ENCODE measurements at regions not wholly inside any gene's neighbourhood (a gene's known extent, or its start where the extent isn't known, plus 50 kb on each side); places are given as distances from the start of the nearest gene placed in this dataset.

GRCh38 chr7:15012135-15012534, 109.6 kb upstream of the DGKB start:
- no peak for DNase-seq (ENCODE audit: low read depth, low spot score)
- CTCF ChIA-PET = interaction anchor here (1.4 kb wide), 1 partner anchor 294 kb away, joined by 3 read pairs; no protein-coding TSS in a partner anchor
- no peak overlapping the region for H3K27ac ChIP-seq (ENCODE audit: low read depth, low read length)
- no peaks in the 10 kb centered on the region for H3K27me3 ChIP-seq (ENCODE audit: control insufficient read depth, insufficient read depth, low read length)
- no peak overlapping the region for H3K4me3 ChIP-seq (ENCODE audit: low read depth, low read length)
- TF ChIP-seq CTCF (IDR thresholded peaks at IDR 0.05; ENCODE audit: low read depth, low read length) = no peak
- POLR2A ChIA-PET = no interaction called here
- no peaks in the 10 kb centered on the region for H3K9me3 ChIP-seq (ENCODE audit: control insufficient read depth, insufficient read depth, low read length)

- H3K27ac ChIP-seq (ENCODE audit: low read depth, low read length) = no peak overlapping the region
- no peak overlapping the region for H3K4me3 ChIP-seq (ENCODE audit: low read depth, low read length)
- H3K9me3 ChIP-seq (ENCODE audit: control insufficient read depth, insufficient read depth, low read length) = no peaks in the 10 kb centered on the region
- no peak for TF ChIP-seq CTCF (IDR thresholded peaks at IDR 0.05; ENCODE audit: low read depth, low read length)
- DNase-seq (ENCODE audit: low read depth, low spot score) = no peak
- POLR2A ChIA-PET = no interaction called here
- H3K27me3 ChIP-seq (ENCODE audit: control insufficient read depth, insufficient read depth, low read length) = no peaks in the 10 kb centered on the region
- CTCF ChIA-PET = interaction anchor here (1.4 kb wide), 1 partner anchor 293 kb away, joined by 3 read pairs; no protein-coding TSS in a partner anchor
Observed at GRCh38 chr7:15011289-15011688, 108.7 kb upstream of the DGKB start.

GRCh38 chr7:15007507-15007906, 105.0 kb upstream of the DGKB start:
- Histone ChIP-seq H3K27ac (ENCODE audit: low read depth, low read length) (no peak overlapping the region), H3K27me3 (ENCODE audit: control insufficient read depth, insufficient read depth, low read length) (no peaks in the 10 kb centered on the region), H3K9me3 (ENCODE audit: control insufficient read depth, insufficient read depth, low read length) (no peaks in the 10 kb centered on the region), H3K4me3 (ENCODE audit: low read depth, low read length) (no peak overlapping the region)
- ChIA-PET CTCF (interaction anchor here (0.5 to 4.6 kb wide), 8 partner anchors 8 to 316 kb away, joined by 3 to 46 read pairs (median 3); no protein-coding TSS in a partner anchor), POLR2A (no interaction called here)
- TF ChIP-seq CTCF (IDR thresholded peaks at IDR 0.05; ENCODE audit: low read depth, low read length) = peak; percentile 46
- no peak for DNase-seq (ENCODE audit: low read depth, low spot score)

- no peak for TF ChIP-seq CTCF (IDR thresholded peaks at IDR 0.05; ENCODE audit: low read depth, low read length)
- CTCF ChIA-PET = interaction anchor here (0.6 to 4.6 kb wide), 5 partner anchors 10 to 314 kb away, joined by 3 to 46 read pairs (median 5); no protein-coding TSS in a partner anchor
- Histone ChIP-seq H3K4me3 (ENCODE audit: low read depth, low read length) (no peak overlapping the region), H3K27me3 (ENCODE audit: control insufficient read depth, insufficient read depth, low read length) (no peaks in the 10 kb centered on the region), H3K27ac (ENCODE audit: low read depth, low read length) (no peak overlapping the region), H3K9me3 (ENCODE audit: control insufficient read depth, insufficient read depth, low read length) (no peaks in the 10 kb centered on the region)
- no peak for DNase-seq (ENCODE audit: low read depth, low spot score)
- POLR2A ChIA-PET = interaction anchor here (0.6 kb wide), 1 partner anchor 274 kb away, joined by 3 read pairs; no protein-coding TSS in a partner anchor
Observed at GRCh38 chr7:15005672-15006071, 103.1 kb upstream of the DGKB start.

- Histone ChIP-seq H3K27me3 (ENCODE audit: control insufficient read depth, insufficient read depth, low read length) (no peaks in the 10 kb centered on the region), H3K4me3 (ENCODE audit: low read depth, low read length) (no peak overlapping the region), H3K27ac (ENCODE audit: low read depth, low read length) (no peak overlapping the region), H3K9me3 (ENCODE audit: control insufficient read depth, insufficient read depth, low read length) (no peaks in the 10 kb centered on the region)
- no peak for TF ChIP-seq CTCF (IDR thresholded peaks at IDR 0.05; ENCODE audit: low read depth, low read length)
- POLR2A ChIA-PET = no interaction called here
- DNase-seq (ENCODE audit: low read depth, low spot score) = no peak
- CTCF ChIA-PET = interaction anchor here (1.7 kb wide), 1 partner anchor 16 kb away, joined by 6 read pairs; no protein-coding TSS in a partner anchor
Observed at GRCh38 chr7:15000157-15000556, 97.6 kb upstream of the DGKB start.
